Panc1 (cell line): ENCODE measurements at regions not wholly inside any gene's neighbourhood (a gene's known extent, or its start where the extent isn't known, plus 50 kb on each side); places are given as distances from the start of the nearest gene placed in this dataset.

Experiments used
- ATAC-seq: fragments of 200-7000 bp; cut with Tn5 transposase; 2 replicates; pipeline ENCODE4 v1.9.1; 2020; ENCODE audit warnings: mild to moderate bottlenecking, moderate library complexity
- BruUV-seq: library from RNA; stranded (reverse); fragments of 400-500 nt; replicated peaks from 2 replicates; lab custom pipeline; 2021; lab: Mats Ljungman, UMichigan
- CTCF ChIA-PET: fragments of 300-600 bp; sonication (Branson Sonifier 250); formaldehyde crosslinking; loops from one replicate; lab custom pipeline; 2022; ENCODE audit warnings: antibody characterized with exemption; lab: Charles Lee
- POLR2A ChIA-PET: fragments of 300-600 bp; sonication (Branson Sonifier 250); formaldehyde crosslinking; loops from one replicate; lab custom pipeline; 2022; ENCODE audit warnings: antibody characterized with exemption; lab: Charles Lee
- DNase-seq: peaks from one replicate; pipeline ENCODE4 v3.0.0-alpha.2; 2010; ENCODE audit warnings: low read depth, low spot score
- H3K27ac ChIP-seq: 2 replicates; pipeline ENCODE4 v1.5.1; 2011; ENCODE audit warnings: mild to moderate bottlenecking, low read length, inconsistent platforms
- H3K27me3 ChIP-seq: fragments of 200-500 bp; sonication (Bioruptor generic); 2 replicates; pipeline ENCODE4 v1.6.0; 2014; ENCODE audit warnings: low read length, inconsistent platforms; ENCODE audit not compliant: control insufficient read depth, insufficient read depth
- H3K36me3 ChIP-seq: fragments of 200-500 bp; sonication (Bioruptor generic); 2 replicates; pipeline ENCODE4 v1.5.1; 2014; ENCODE audit warnings: inconsistent platforms, mild to moderate bottlenecking, low read length, moderate library complexity; ENCODE audit not compliant: control insufficient read depth, insufficient read depth
- H3K4me1 ChIP-seq: 2 replicates; pipeline ENCODE4 v1.5.1; 2011; ENCODE audit warnings: inconsistent platforms, mild to moderate bottlenecking, low read length, moderate library complexity; ENCODE audit not compliant: control insufficient read depth, insufficient read depth
- H3K4me3 ChIP-seq, 2 experiments: 2 replicates each; pipeline ENCODE4 v1.5.1; 2011 to 2012; ENCODE audit warnings: low read depth in 2 of 2, low read length in 2 of 2, mild to moderate bottlenecking in 2 of 2, inconsistent platforms in 1 of 2, moderate library complexity in 1 of 2
- H3K9me3 ChIP-seq: fragments of 200-500 bp; sonication (Bioruptor generic); 2 replicates; pipeline ENCODE4 v1.5.1; 2014; ENCODE audit warnings: low read depth, mild to moderate bottlenecking, inconsistent platforms, low read length, moderate library complexity; ENCODE audit not compliant: control insufficient read depth, insufficient read depth
- SIN3A ChIP-seq: IDR thresholded peaks from 2 replicates; pipeline ENCODE4 v1.6.1; 2012; ENCODE audit warnings: low read depth, mild to moderate bottlenecking, low read length, moderate library complexity, borderline replicate concordance; ENCODE audit not compliant: insufficient read depth
- TCF7L2 ChIP-seq: IDR thresholded peaks from 2 replicates; pipeline ENCODE4 v1.6.1; 2011; ENCODE audit warnings: mild to moderate bottlenecking, low read depth, low read length, inconsistent platforms
- in situ Hi-C: cut with HindIII; loops from 2 replicates; pipeline ENCODE4 v1.10.0; 2016; ENCODE audit warnings: low sequenced_read_pairs, low pct_unique_long_range_greater_than_20kb
- intact Hi-C: fragments of 100-400 bp; cut with micrococcal nuclease; formaldehyde crosslinking; loops from one replicate; pipeline ENCODE4 v1.10.0; 2022; ENCODE audit not compliant: unreplicated experiment
- TF ChIP-seq, protein P1 (sequence below): fragments of 450-650 bp; IDR thresholded peaks from 2 replicates; pipeline ENCODE4 v1.5.1; 2017; ENCODE audit warnings: mild to moderate bottlenecking
- TF ChIP-seq, protein P2 (sequence below), 2 experiments: IDR thresholded peaks; 2 replicates each; pipeline ENCODE4 v1.6.1; 2011 to 2012; ENCODE audit warnings: low read depth in 2 of 2, control low read depth in 1 of 2, low read length in 1 of 2, mild to moderate bottlenecking in 1 of 2, moderate library complexity in 1 of 2; ENCODE audit not compliant: insufficient read depth in 1 of 2

DNA sequence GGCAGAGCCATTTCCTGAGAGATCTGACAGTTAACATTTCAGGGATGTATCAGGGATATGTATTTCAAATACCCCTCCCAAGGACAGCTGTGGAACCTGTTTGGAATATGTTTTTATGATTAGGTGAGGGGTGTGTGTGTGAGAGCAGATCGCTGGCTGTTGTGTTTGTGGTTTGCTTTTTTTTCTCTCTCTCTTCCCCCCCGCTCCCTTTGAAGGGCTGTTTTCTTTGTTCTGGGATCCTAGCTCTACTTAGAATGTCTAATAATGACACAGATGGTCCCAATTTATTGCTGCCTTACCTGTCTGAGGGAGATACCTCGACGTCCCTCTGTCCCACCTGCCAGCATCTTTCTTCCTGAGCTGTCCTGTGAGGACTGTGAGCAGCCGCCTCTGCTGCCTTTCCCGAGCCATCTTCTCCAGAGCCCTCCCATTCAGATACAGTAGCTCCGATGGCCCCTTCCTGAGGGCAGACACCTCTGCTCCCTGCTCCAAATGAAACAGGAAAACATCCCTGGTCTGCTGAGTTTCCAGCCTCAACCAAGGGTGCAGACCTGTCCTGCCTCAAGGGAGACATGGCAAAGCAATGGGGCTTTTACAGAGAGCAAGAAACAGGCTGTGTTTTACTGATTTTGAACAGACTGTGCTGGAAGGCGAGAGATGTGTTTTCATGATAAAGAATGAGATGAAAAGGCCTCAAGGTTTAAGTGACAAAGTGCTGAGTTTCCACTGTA lies 138.0 kb upstream of the TNR start:
- TF ChIP-seq, protein P1, sequence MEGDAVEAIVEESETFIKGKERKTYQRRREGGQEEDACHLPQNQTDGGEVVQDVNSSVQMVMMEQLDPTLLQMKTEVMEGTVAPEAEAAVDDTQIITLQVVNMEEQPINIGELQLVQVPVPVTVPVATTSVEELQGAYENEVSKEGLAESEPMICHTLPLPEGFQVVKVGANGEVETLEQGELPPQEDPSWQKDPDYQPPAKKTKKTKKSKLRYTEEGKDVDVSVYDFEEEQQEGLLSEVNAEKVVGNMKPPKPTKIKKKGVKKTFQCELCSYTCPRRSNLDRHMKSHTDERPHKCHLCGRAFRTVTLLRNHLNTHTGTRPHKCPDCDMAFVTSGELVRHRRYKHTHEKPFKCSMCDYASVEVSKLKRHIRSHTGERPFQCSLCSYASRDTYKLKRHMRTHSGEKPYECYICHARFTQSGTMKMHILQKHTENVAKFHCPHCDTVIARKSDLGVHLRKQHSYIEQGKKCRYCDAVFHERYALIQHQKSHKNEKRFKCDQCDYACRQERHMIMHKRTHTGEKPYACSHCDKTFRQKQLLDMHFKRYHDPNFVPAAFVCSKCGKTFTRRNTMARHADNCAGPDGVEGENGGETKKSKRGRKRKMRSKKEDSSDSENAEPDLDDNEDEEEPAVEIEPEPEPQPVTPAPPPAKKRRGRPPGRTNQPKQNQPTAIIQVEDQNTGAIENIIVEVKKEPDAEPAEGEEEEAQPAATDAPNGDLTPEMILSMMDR = no peak
- TF ChIP-seq, protein P2, sequence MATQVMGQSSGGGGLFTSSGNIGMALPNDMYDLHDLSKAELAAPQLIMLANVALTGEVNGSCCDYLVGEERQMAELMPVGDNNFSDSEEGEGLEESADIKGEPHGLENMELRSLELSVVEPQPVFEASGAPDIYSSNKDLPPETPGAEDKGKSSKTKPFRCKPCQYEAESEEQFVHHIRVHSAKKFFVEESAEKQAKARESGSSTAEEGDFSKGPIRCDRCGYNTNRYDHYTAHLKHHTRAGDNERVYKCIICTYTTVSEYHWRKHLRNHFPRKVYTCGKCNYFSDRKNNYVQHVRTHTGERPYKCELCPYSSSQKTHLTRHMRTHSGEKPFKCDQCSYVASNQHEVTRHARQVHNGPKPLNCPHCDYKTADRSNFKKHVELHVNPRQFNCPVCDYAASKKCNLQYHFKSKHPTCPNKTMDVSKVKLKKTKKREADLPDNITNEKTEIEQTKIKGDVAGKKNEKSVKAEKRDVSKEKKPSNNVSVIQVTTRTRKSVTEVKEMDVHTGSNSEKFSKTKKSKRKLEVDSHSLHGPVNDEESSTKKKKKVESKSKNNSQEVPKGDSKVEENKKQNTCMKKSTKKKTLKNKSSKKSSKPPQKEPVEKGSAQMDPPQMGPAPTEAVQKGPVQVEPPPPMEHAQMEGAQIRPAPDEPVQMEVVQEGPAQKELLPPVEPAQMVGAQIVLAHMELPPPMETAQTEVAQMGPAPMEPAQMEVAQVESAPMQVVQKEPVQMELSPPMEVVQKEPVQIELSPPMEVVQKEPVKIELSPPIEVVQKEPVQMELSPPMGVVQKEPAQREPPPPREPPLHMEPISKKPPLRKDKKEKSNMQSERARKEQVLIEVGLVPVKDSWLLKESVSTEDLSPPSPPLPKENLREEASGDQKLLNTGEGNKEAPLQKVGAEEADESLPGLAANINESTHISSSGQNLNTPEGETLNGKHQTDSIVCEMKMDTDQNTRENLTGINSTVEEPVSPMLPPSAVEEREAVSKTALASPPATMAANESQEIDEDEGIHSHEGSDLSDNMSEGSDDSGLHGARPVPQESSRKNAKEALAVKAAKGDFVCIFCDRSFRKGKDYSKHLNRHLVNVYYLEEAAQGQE (IDR thresholded peaks at IDR 0.05; ENCODE audit: insufficient read depth in 1 of 2, low read depth in 2 of 2, low read length in 1 of 2) = no peak
- TF ChIP-seq SIN3A (no peak), TCF7L2 (no peak)
- CTCF ChIA-PET = no interaction called here
- Histone ChIP-seq H3K4me3 (no peak overlapping the region), H3K27ac (no peak overlapping the region), H3K9me3 (no peaks in the 10 kb centered on the region), H3K4me1 (no peaks in the 10 kb centered on the region), H3K36me3 (no peaks in the 10 kb centered on the region), H3K27me3 (no peaks in the 10 kb centered on the region)
- ATAC-seq (no peak), DNase-seq (no peak)
- POLR2A ChIA-PET = no interaction called here
- no TSS peak for BruUV-seq
- intact Hi-C loops (loop anchor here (10.0 kb wide), 2 partner anchors 407 to 727 kb away; no protein-coding TSS in a partner anchor), in situ Hi-C loops (no loop called here)

DNA sequence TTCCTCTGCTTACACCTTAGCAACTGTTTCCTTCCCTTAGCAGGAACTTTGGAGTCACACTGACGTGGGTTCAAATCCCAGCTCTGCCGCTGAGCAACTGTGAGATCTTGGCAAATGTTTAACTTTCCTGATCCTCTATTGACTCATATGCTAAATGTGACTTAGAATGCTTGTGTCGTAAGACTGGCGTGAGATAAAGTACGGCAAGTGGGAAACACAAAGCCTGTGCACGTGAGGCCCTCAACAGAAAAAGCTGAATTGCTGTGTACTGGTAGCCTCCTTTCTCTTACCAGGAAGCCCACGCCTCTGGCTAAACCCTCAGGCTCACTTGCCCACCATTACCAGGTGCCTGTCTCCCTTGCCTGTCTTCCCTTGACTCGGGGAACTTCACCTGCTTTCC lies 135.4 kb upstream of the TNR start:
- DNase-seq (no peak), ATAC-seq (no peak)
- no peaks in the 10 kb centered on the region for H3K9me3 ChIP-seq
- intact Hi-C loops (no loop called here), in situ Hi-C loops (no loop called here)
- TF ChIP-seq SIN3A (no peak), TCF7L2 (no peak)
- TF ChIP-seq, protein P2 (IDR thresholded peaks at IDR 0.05; ENCODE audit: insufficient read depth in 1 of 2, low read depth in 2 of 2, low read length in 1 of 2) = no peak
- ChIA-PET CTCF (interaction anchor here (0.6 kb wide), 1 partner anchor 732 kb away, joined by 4 read pairs; no protein-coding TSS in a partner anchor), POLR2A (no interaction called here)
- no peak overlapping the region for H3K27ac ChIP-seq
- no peaks in the 10 kb centered on the region for H3K36me3 ChIP-seq
- BruUV-seq = no TSS peak
- H3K27me3 ChIP-seq = no peaks in the 10 kb centered on the region
- H3K4me3 ChIP-seq = no peak overlapping the region
- no peaks in the 10 kb centered on the region for H3K4me1 ChIP-seq
